ENCODE measurements at regions not wholly inside any gene's neighbourhood (a gene's known extent, or its start where the extent isn't known, plus 50 kb on each side); places are given as distances from the start of the nearest gene placed in this dataset.
"Not testable (repeated sequence)": the region's sequence is repeated elsewhere in the genome, so short reads cannot be mapped to it uniquely, and the experiment has no call there.

DNA sequence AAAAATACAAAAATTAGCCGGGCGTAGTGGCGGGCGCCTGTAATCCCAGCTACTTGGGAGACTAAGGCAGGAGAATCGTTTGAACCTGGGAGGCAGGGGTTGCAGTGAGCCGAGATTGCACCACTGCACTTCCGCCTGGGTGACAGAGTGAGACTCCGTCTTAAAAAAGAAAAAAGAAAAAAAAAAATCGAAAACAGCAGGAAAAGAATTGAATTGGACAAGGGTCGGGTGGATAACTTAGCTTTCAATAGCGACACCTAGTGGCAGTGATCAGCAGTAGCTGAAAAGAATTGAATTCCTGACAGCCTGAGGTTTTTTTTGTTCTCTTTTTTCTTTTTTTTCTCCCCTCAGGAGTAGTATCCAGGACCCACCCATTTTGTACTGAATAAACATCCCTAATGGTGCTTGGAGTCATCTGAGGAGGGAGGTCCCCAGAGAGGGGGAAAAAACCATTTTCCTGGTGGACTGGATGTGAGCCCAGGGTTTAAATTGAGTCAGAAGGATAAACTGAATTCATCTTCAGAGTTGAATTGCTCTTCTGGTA, 55.1 kb downstream of the CYCS start:
- TF ChIP-seq GATA1 (IDR thresholded peaks at IDR 0.05; ENCODE audit: low read depth, low read length): no peak
- peak; percentile 66 to 82 for DNase-seq

DNA sequence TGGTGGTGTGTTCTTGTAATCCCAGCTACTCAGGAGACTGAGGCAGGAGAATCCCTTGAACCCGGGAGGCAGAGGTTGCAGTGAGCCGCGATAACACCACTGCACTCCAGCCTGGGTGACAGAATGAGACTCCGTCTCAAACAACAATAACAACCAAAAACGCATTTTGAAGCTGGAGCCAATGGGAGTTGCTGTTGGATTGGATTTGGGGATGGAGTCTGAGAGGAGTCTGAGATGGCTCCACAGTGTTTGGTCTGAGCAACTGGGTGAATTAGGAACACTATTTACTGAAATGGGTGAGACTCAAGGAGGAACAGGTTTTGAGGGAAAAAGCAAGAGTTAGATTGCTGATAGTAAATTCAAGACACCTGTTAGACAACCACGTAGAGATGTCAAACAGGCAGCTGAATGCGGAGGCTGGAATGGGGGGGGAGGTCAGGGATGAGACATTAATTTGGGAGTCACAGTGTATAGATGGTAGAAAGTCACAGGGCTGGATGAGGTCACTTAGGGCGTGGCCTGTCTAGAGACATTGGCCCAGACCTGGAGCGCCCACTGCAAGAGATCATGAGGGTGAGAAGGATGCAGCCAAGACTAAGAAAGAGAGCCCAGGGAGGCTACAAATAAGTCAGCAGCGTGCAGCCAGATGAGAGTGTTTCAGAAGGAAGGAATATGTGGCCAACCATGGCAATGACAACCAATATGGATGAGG, 56.4 kb downstream of the CYCS start:
- TF ChIP-seq GATA1 (IDR thresholded peaks at IDR 0.05; ENCODE audit: low read depth, low read length): no peak
- peak; percentile 8 to 62 for DNase-seq

DNA sequence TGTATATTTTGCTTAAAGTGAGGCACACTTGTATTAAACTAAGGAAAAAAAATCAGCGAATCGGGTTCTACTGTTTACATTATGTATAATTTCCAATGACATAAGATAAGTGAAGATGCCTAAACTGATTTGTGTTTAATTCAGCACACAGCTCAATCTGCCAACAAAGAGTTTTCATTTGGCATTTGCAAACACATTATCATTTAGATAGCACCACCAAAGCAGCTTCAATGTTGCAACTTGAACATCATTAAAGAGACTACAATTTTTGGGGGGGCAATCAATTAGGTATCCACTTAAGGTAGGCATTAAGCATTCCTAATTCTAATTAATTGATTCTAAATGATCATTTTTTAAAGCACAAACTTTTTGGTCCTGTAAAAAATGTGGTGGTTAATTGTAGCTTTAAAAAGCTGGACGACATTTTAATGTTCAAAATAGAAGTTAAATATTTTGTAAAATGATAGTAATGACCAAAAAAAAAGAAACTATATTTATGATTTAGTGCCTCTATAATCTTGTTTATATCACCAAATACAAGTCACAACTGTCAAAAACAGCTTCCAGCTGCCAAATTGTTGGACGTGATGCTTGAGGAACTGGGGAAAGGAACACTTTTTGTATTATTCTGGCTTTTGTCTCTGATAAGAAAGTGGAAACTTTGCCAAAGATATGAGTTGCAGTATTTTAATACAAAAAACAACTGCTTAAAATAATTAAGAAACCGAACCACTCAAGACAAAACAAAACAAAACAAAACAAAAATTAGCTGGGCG, 57.1 kb downstream of the CYCS start:
- TF ChIP-seq POLR2A (IDR thresholded peaks at IDR 0.05; ENCODE audit: low read length): no peak
- no peak for TF ChIP-seq GATA1 (IDR thresholded peaks at IDR 0.05; ENCODE audit: low read depth, low read length)
- no peak for DNase-seq

DNA sequence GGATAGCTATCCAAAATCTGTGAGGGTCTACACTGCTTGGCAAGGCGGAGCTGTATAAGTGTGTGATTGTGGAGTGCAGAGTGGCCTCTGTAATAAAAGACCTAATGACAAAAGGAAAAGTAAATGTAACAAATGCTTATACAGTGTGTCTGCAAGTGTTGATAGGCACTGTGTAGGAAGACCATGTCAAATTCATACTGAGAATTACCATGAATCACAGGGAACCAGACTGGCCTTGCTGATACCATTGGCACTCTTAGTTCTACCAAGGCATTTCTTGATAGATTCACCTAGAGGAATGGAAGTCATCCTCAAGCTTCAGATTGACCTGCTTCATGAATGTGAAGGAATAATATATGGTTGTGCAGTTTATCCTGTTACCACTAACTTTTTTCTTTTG, 58.8 kb downstream of the CYCS start:
- no peak for DNase-seq
- TF ChIP-seq POLR2A (IDR thresholded peaks at IDR 0.05; ENCODE audit: low read length) (no peak), GATA1 (IDR thresholded peaks at IDR 0.05; ENCODE audit: low read depth, low read length) (no peak)

DNA sequence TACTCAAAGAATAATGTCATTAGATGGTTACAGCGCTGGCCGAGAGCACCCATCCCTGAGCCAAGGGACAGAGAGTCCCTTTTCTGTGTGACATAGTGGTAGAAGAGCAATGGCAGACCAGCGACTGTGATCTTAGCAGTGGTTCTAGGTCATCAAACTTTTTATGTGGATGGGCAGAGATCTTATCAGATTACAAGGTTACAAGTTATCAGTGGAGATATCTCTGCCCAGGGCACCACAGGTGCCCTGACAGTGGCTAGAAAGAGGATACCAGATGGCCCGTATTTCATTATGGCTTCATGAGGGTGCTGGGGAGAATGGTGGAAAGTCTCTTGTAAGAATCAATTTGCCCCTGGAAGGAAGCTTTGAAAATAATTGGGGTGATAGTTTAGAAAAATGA, 62.7 kb downstream of the CYCS start:
- no peak for TF ChIP-seq GATA1 (IDR thresholded peaks at IDR 0.05; ENCODE audit: low read depth, low read length)
- no peak for TF ChIP-seq POLR2A (IDR thresholded peaks at IDR 0.05; ENCODE audit: low read length)
- no peak for DNase-seq

DNA sequence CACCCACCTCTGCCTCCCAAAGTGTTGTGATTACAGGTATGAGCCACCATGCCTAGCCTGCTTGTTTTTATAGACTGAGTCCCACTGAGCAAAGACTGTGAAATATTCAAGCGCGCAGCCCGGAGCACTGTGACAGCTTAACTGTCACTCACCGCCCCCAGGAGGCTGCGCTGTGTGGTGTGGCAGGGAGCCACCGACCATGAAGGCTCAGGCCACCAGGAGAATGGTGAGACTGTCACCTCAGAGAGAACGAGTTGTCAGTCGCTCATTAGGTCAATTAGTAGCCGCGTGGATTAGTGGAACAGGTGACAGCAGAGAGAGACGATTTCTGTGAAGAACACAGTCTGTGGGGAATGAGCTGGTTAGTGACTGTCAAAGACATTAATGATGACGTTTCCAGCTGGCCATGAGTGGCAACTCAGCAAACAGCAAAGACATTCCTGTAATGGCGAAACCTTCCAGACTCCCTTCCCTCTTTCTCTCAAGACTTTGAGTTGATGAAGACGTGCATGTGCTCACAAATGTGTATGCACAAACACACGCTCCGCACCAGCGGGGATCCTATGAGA, 64.5 kb downstream of the CYCS start:
- TF ChIP-seq GATA1 (IDR thresholded peaks at IDR 0.05; ENCODE audit: low read depth, low read length): no peak
- TF ChIP-seq POLR2A (IDR thresholded peaks at IDR 0.05; ENCODE audit: low read length): no peak

DNA sequence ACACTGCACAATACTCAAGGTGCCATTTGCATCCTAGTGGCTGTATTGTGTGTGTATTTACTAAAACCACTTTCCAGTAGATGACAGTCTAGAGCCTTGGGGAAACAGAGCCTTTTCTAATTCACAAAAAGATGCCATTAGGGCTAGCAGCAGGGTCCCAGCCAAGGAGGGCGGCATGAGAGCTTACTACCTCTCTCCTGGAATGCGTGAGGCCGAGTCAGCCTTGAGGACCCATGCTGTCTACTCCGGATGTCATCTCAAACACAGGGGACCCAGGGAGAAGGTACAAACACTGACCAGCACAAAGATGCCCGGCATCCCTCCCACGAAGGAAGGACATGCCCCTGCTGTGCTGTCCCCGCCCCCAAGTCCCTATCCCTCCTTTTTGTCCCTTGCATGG, 65.5 kb downstream of the CYCS start:
- TF ChIP-seq POLR2A (IDR thresholded peaks at IDR 0.05; ENCODE audit: low read length) (no peak), GATA1 (IDR thresholded peaks at IDR 0.05; ENCODE audit: low read depth, low read length) (no peak)

More for the DNA sequence above, 64.5 kb downstream of the CYCS start:
- DNase-seq: no peak

DNA sequence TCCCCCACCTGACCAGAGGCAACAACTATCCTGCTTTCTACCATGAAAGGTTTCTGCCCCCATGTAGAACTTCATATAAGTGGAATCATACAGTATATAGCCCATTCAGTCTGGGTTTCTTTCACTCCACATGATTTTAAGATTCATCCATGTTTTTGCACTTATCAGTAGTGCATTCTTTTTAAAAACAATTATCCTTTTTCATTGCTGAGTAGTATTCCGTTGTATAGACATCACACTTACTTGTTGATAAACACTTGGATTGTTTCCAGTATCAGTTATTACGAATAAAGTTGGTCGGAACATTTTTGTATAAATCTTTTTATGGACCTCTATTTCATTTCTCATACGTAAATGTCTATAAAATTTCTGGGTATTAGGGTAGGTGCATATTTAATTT, 68.7 kb downstream of the CYCS start:
- TF ChIP-seq GATA1 (IDR thresholded peaks at IDR 0.05; ENCODE audit: low read depth, low read length) (no peak), POLR2A (IDR thresholded peaks at IDR 0.05; ENCODE audit: low read length) (no peak)
- DNase-seq: no peak

More for the DNA sequence above, 65.5 kb downstream of the CYCS start:
- no peak for DNase-seq

DNA sequence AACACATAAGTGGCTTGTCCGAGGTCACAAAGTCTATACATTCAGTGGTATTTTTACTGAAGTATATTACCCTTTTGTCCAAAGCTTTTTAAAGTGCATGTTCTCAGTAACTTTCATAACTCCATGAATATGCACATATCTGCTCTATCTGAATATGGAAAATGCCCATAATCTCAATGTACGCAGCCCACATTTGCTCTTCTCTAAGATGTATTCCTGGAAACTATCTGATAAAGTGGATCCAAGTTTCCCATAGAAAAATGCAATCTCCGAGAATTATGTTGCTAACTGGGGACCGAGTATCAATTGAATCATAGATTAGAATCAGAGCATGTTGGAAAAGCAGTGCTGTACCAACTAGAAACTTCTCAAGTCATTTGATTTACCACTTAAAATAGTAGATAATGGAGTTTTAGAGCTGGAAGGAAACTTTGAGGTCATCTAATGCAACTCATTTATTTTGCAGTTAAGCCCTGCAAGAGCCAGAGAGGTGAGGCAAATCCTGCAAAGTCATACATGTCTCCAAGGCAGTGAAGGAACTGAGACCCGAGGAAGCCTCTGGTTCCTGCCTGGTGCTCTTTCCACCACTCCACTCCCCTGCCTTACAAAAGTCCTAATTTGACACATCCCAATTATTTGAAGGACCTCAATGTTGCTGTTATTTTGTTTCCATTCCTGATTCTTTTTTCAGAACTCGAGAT, 69.4 kb downstream of the CYCS start:
- DNase-seq: no peak
- TF ChIP-seq POLR2A (IDR thresholded peaks at IDR 0.05; ENCODE audit: low read length) (no peak), GATA1 (IDR thresholded peaks at IDR 0.05; ENCODE audit: low read depth, low read length) (no peak)

DNA sequence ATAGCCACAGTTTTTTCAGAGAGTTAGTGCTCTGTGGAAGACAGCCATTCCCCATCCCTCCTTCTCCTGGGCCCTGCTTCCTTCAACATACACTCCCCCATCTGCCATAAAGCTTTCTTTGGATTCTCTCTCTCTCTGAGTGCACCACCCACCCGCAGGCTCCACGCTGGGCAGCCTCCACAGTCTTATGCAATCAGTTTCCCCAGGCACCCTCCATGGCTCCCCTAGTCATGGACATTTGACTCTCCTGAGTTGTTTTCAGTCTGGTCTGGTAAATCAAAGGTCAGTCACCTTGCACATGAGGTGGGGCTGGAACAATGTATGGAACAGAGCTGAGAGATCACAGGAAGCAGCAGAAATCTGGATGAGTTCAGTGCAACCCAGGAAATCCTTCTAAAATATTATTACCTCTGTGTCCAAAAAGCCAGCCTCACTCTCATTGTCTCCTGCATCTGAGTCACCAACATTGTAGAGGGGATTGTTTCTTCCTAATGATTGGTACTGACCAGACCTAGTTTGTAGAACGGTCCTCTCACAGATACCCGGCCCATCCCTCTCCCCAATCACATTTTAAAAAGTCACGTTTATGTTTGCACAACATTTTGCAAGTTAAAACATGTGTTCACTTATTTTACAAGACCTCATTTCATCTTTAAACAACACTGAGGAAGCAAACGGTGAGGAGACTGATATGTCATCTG, 70.1 kb downstream of the CYCS start:
- TF ChIP-seq GATA1 (IDR thresholded peaks at IDR 0.05; ENCODE audit: low read depth, low read length) (no peak), POLR2A (IDR thresholded peaks at IDR 0.05; ENCODE audit: low read length) (no peak)
- DNase-seq: no peak

DNA sequence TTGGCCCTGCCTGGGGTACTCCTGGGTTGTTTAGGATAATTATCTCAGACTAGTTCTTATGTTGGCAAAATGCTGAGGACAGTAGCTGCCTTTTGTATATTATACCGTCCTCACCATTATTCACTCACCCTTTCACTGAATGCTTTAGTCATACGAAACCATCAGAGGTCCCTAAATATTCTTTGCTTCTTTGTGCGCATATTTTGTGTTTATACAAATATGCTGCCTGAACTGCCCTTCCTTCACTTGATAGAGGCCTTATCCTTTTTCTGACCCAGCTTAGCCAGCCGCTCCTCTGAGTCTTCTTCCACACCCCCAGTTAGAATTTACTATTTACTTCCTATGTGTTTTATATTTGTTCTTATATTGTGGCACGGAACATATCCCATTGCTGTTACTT, 70.2 kb upstream of the OSBPL3 start:
- TF ChIP-seq GATA1 (IDR thresholded peaks at IDR 0.05; ENCODE audit: low read depth, low read length): no peak
- no peak for TF ChIP-seq POLR2A (IDR thresholded peaks at IDR 0.05; ENCODE audit: low read length)
- no peak for DNase-seq

DNA sequence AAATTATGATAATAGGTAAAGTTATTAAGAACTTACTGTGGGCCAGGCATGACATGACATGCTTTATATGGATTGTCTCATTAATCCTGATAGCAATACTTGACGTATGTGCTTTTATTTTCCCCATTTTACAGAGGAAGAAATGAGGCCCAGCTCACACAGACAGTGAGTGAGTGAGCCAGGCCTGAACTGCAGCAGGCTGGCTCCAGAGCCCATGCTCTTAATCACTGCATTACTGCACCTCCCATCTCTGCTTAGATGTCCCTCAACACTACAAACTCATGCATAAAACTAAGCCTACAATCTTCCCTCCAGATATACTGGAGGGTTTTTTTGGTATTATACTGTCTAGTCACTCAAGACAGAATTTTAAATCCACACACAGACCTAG, 68.5 kb upstream of the OSBPL3 start:
- TF ChIP-seq POLR2A (IDR thresholded peaks at IDR 0.05; ENCODE audit: low read length): no peak
- TF ChIP-seq GATA1 (IDR thresholded peaks at IDR 0.05; ENCODE audit: low read depth, low read length): no peak

DNA sequence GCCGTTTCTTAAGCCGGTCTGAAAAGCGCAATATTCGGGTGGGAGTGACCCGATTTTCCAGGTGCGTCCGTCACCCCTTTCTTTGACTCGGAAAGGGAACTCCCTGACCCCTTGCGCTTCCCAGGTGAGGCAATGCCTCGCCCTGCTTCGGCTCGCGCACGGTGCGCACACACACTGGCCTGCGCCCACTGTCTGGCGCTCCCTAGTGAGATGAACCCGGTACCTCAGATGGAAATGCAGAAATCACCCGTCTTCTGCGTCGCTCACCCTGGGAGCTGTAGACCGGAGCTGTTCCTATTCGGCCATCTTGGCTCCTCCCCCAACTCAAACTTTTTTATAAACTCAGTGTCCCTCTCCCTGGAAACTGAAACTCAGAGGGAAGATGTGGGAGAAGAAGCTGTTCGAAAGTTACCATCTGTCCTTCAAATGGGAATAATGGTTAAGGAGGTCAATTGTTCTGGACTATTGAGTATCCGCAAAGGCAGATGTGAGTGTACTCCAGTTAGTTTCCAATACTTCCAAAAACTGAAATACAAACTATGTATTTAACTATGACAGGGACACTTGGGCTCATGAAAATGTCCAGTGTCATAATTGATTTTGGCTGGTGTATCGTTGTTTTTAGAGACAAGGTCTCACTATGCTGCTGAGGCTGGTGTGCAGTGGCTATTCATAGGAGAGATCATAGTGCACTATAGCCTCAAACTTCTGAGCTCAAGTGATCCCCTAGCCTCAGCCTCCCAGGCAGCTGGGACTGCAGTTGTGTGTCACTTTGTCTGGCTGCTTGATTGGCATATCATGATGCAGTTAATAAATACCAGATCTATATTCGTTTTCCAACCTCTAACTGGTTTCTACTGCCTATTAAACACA, 67.8 kb upstream of the OSBPL3 start:
- DNase-seq: not testable (repeated sequence)

More for the DNA sequence above, 68.5 kb upstream of the OSBPL3 start:
- no peak for DNase-seq
